Neural crest cell (in vitro differentiated cells): ENCODE measurements at regions not wholly inside any gene's neighbourhood (a gene's known extent, or its start where the extent isn't known, plus 50 kb on each side); places are given as distances from the start of the nearest gene placed in this dataset.

Experiments used
- DNase-seq: peaks from one replicate; pipeline ENCODE4 v3.0.0; 2021; ENCODE audit warnings: low read depth, mixed read lengths, low spot score
- H3K27ac Mint-ChIP-seq: one replicate; pipeline ENCODE4 v1.8.0; 2021; ENCODE audit warnings: mild to moderate bottlenecking, mixed read lengths; ENCODE audit not compliant: unreplicated experiment
- H3K27me3 Mint-ChIP-seq: 2 replicates; pipeline ENCODE4 v1.8.0; 2021; ENCODE audit warnings: low read depth, mild to moderate bottlenecking, mixed read lengths
- H3K36me3 Mint-ChIP-seq: 2 replicates; pipeline ENCODE4 v1.8.0; 2021; ENCODE audit warnings: low read depth, mild to moderate bottlenecking, mixed read lengths
- H3K4me1 Mint-ChIP-seq: 2 replicates; pipeline ENCODE4 v1.8.0; 2021; ENCODE audit warnings: mixed read lengths
- H3K4me3 Mint-ChIP-seq: one replicate; pipeline ENCODE4 v1.8.0; 2021; ENCODE audit warnings: mild to moderate bottlenecking, mixed read lengths
- H3K9me3 Mint-ChIP-seq: 2 replicates; pipeline ENCODE4 v1.8.0; 2021; ENCODE audit warnings: mixed read lengths
- CTCF ChIP-seq: fragments of 200-600 bp; sonication (generic); conservative IDR thresholded peaks from 2 replicates; pipeline ENCODE4 v1.5.0; 2021; ENCODE audit warnings: antibody characterized with exemption, mild to moderate bottlenecking

GRCh38 chr2:217749008-217749407, 253.8 kb downstream of the TNS1 start:
- H3K27me3 Mint-ChIP-seq: no peaks in the 10 kb centered on the region
- TF ChIP-seq CTCF: no peak
- no peak overlapping the region for H3K4me3 Mint-ChIP-seq
- no peaks in the 10 kb centered on the region for H3K9me3 Mint-ChIP-seq
- no peak for DNase-seq
- no peaks in the 10 kb centered on the region for H3K36me3 Mint-ChIP-seq
- peaks cover 41% of the 10 kb centered on the region for H3K4me1 Mint-ChIP-seq
- H3K27ac Mint-ChIP-seq: peak overlapping the region; percentile 98

GRCh38 chr2:217746808-217747207, 256.0 kb downstream of the TNS1 start:
- DNase-seq: no peak
- Mint-ChIP-seq H3K4me1 (peaks cover 47% of the 10 kb centered on the region), H3K9me3 (no peaks in the 10 kb centered on the region), H3K27ac (peak overlapping the region; percentile 98), H3K36me3 (no peaks in the 10 kb centered on the region), H3K4me3 (no peak overlapping the region), H3K27me3 (no peaks in the 10 kb centered on the region)
- TF ChIP-seq CTCF: no peak

GRCh38 chr2:217743966-217744761, 258.6 kb downstream of the TNS1 start:
- no peak for TF ChIP-seq CTCF
- Mint-ChIP-seq H3K36me3 (no peaks in the 10 kb centered on the region), H3K27me3 (no peaks in the 10 kb centered on the region), H3K4me1 (peaks cover 45% of the 10 kb centered on the region), H3K4me3 (no peak overlapping the region), H3K27ac (no peak overlapping the region), H3K9me3 (no peaks in the 10 kb centered on the region)
- DNase-seq: no peak

GRCh38 chr2:217743407-217743806, 259.4 kb downstream of the TNS1 start:
- Mint-ChIP-seq H3K9me3 (no peaks in the 10 kb centered on the region), H3K36me3 (no peaks in the 10 kb centered on the region), H3K27me3 (no peaks in the 10 kb centered on the region), H3K4me1 (peaks cover 37% of the 10 kb centered on the region), H3K4me3 (no peak overlapping the region), H3K27ac (no peak overlapping the region)
- no peak for DNase-seq
- no peak for TF ChIP-seq CTCF

GRCh38 chr2:217742841-217743240, 260.0 kb downstream of the TNS1 start:
- no peak for DNase-seq
- no peaks in the 10 kb centered on the region for H3K27me3 Mint-ChIP-seq
- H3K27ac Mint-ChIP-seq: no peak overlapping the region
- no peak for TF ChIP-seq CTCF
- H3K4me3 Mint-ChIP-seq: no peak overlapping the region
- H3K4me1 Mint-ChIP-seq: peaks cover 36% of the 10 kb centered on the region
- H3K9me3 Mint-ChIP-seq: no peaks in the 10 kb centered on the region
- no peaks in the 10 kb centered on the region for H3K36me3 Mint-ChIP-seq
